ENCODE measurements at regions not wholly inside any gene's neighbourhood (a gene's known extent, or its start where the extent isn't known, plus 50 kb on each side); places are given as distances from the start of the nearest gene placed in this dataset.
A peak's percentile ranks its signal among the peaks of the same experiment; 100 is the strongest.

- Histone ChIP-seq H3K27me3 (ENCODE audit: control insufficient read depth, extremely low read depth, insufficient read depth, low read length) (no peaks in the 10 kb centered on the region), H3K27ac (ENCODE audit: control insufficient read depth, insufficient read depth, low read length) (no peak overlapping the region), H2AFZ (ENCODE audit: control insufficient read depth, low read length) (no peak overlapping the region), H3K4me1 (ENCODE audit: control insufficient read depth, extremely low read depth, insufficient read depth, low read length) (peaks cover 11% of the 10 kb centered on the region), H3K79me2 (ENCODE audit: control insufficient read depth, insufficient read depth, low read length) (no peaks in the 10 kb centered on the region), H3K4me3 (ENCODE audit: control insufficient read depth in 2 of 3, extremely low read depth in 1 of 3, insufficient read depth in 2 of 3, low read depth in 1 of 3, low read length in 3 of 3) (no peak overlapping the region), H4K20me1 (ENCODE audit: control insufficient read depth, extremely low read depth, insufficient read depth, low read length) (no peaks in the 10 kb centered on the region), H3K9ac (ENCODE audit: control insufficient read depth, extremely low read depth, insufficient read depth, low read length) (no peak overlapping the region), H3K36me3 (ENCODE audit: control insufficient read depth in 2 of 2, extremely low read depth in 1 of 2, insufficient read depth in 2 of 2, low read length in 2 of 2) (no peaks in the 10 kb centered on the region), H3K4me2 (ENCODE audit: control insufficient read depth, extremely low read depth, insufficient read depth, low read depth, low read length) (peak overlapping the region; percentile 35), H3K9me3 (ENCODE audit: control insufficient read depth, low read depth, low read length) (no peaks in the 10 kb centered on the region), H3K9me1 (ENCODE audit: control insufficient read depth, extremely low read depth, insufficient read depth, low read length) (no peaks in the 10 kb centered on the region)
- dilution Hi-C loops (cut with MboI; ENCODE audit: extremely low pct_ligation_motif_present, low sequenced_read_pairs) = no loop called here
- TF ChIP-seq CTCF (optimal IDR thresholded peaks at IDR 0.05 in 1 of 3, IDR thresholded peaks at IDR 0.05 in 1 of 3, conservative IDR thresholded peaks at IDR 0.05 in 1 of 3; ENCODE audit: extremely low read depth in 1 of 3, insufficient read depth in 2 of 3, low read length in 3 of 3) = no peak
- TF ChIP-seq EZH2 (IDR thresholded peaks at IDR 0.05; ENCODE audit: low read length) = no peak
- peak; percentile 84 for FAIRE-seq
- no peak for DNase-seq (ENCODE audit: low read depth, low spot score)
These were observed 457.6 kb downstream of the PLK2 start for GRCh38 chr5:58002323-58002722.

GRCh38 chr5:57993866-57994265 lies 466.0 kb downstream of the PLK2 start:
- no peaks in the 10 kb centered on the region for H3K79me2 ChIP-seq (ENCODE audit: control insufficient read depth, insufficient read depth, low read length)
- no peaks in the 10 kb centered on the region for H3K36me3 ChIP-seq (ENCODE audit: control insufficient read depth in 2 of 2, extremely low read depth in 1 of 2, insufficient read depth in 2 of 2, low read length in 2 of 2)
- H3K9ac ChIP-seq (ENCODE audit: control insufficient read depth, extremely low read depth, insufficient read depth, low read length) = no peak overlapping the region
- H3K27ac ChIP-seq (ENCODE audit: control insufficient read depth, insufficient read depth, low read length) = no peak overlapping the region
- no peak for FAIRE-seq
- H3K9me1 ChIP-seq (ENCODE audit: control insufficient read depth, extremely low read depth, insufficient read depth, low read length) = no peaks in the 10 kb centered on the region
- H3K4me1 ChIP-seq (ENCODE audit: control insufficient read depth, extremely low read depth, insufficient read depth, low read length) = peaks cover 7% of the 10 kb centered on the region
- H3K4me3 ChIP-seq (ENCODE audit: control insufficient read depth in 2 of 3, extremely low read depth in 1 of 3, insufficient read depth in 2 of 3, low read depth in 1 of 3, low read length in 3 of 3) = no peak overlapping the region
- no peak overlapping the region for H3K4me2 ChIP-seq (ENCODE audit: control insufficient read depth, extremely low read depth, insufficient read depth, low read depth, low read length)
- no peak for DNase-seq (ENCODE audit: low read depth, low spot score)
- H4K20me1 ChIP-seq (ENCODE audit: control insufficient read depth, extremely low read depth, insufficient read depth, low read length) = no peaks in the 10 kb centered on the region
- H3K9me3 ChIP-seq (ENCODE audit: control insufficient read depth, low read depth, low read length) = no peaks in the 10 kb centered on the region
- no peak for TF ChIP-seq EZH2 (IDR thresholded peaks at IDR 0.05; ENCODE audit: low read length)
- no peak for TF ChIP-seq CTCF (optimal IDR thresholded peaks at IDR 0.05 in 1 of 3, IDR thresholded peaks at IDR 0.05 in 1 of 3, conservative IDR thresholded peaks at IDR 0.05 in 1 of 3; ENCODE audit: extremely low read depth in 1 of 3, insufficient read depth in 2 of 3, low read length in 3 of 3)
- dilution Hi-C loops (cut with MboI; ENCODE audit: extremely low pct_ligation_motif_present, low sequenced_read_pairs) = no loop called here
- no peaks in the 10 kb centered on the region for H3K27me3 ChIP-seq (ENCODE audit: control insufficient read depth, extremely low read depth, insufficient read depth, low read length)
- H2AFZ ChIP-seq (ENCODE audit: control insufficient read depth, low read length) = no peak overlapping the region
